GDM1 (cell line): ENCODE measurements at regions not wholly inside any gene's neighbourhood (a gene's known extent, or its start where the extent isn't known, plus 50 kb on each side); places are given as distances from the start of the nearest gene placed in this dataset.

Source experiments
- DNase-seq: peaks from one replicate; lab custom pipeline; 2025; lab: John Stamatoyannopoulos, UW

- DNase-seq: no peak
These were observed 329.1 kb downstream of the AR start for GRCh38 chrX:67872958-67873357.

GRCh38 chrX:67892401-67892800, 348.6 kb downstream of the AR start:
- DNase-seq: no peak

- DNase-seq: no peak
These were observed 350.1 kb downstream of the AR start for GRCh38 chrX:67893931-67894330.

GRCh38 chrX:67917421-67918010, 373.7 kb downstream of the AR start:
- DNase-seq: peak; percentile 47

GRCh38 chrX:67922966-67923365, 379.1 kb downstream of the AR start:
- DNase-seq: no peak

GRCh38 chrX:67939270-67939669, 395.4 kb downstream of the AR start:
- DNase-seq: no peak

GRCh38 chrX:67949270-67949669, 405.4 kb downstream of the AR start:
- DNase-seq: no peak

GRCh38 chrX:67953658-67954057, 409.8 kb downstream of the AR start:
- DNase-seq: no peak

GRCh38 chrX:67961516-67961915, 417.7 kb downstream of the AR start:
- DNase-seq: no peak
